ENCODE measurements at regions not wholly inside any gene's neighbourhood (a gene's known extent, or its start where the extent isn't known, plus 50 kb on each side); places are given as distances from the start of the nearest gene placed in this dataset.

GRCh38 chr19:27392027-27392632, 1820.8 kb downstream of the UQCRFS1 start:
- WGBS (ENCODE audit: insufficient coverage, insufficient replicate concordance, low lambda C conversion rate, missing lambda C conversion rate), result 24% methylated on average over 5 of the region's 5 CpGs
- Histone ChIP-seq H3K79me2 (ENCODE audit: control insufficient read depth, insufficient read depth, low read length) (no peaks in the 10 kb centered on the region), H4K20me1 (ENCODE audit: control insufficient read depth, insufficient read depth) (no peaks in the 10 kb centered on the region), H2AFZ (ENCODE audit: control insufficient read depth, low read depth, low read length) (no peak overlapping the region), H3K4me2 (ENCODE audit: control insufficient read depth, insufficient read depth) (no peak overlapping the region), H3K9ac (ENCODE audit: control insufficient read depth, insufficient read depth, low read length) (no peak overlapping the region), H3K9me3 (replicated peaks; ENCODE audit: control insufficient read depth, insufficient read depth, low read length) (no peaks in the 10 kb centered on the region), H3K4me3 (no peak overlapping the region), H3K36me3 (ENCODE audit: control insufficient read depth in 2 of 2, insufficient read depth in 2 of 2, low read length in 1 of 2) (no peaks in the 10 kb centered on the region), H3K27ac (ENCODE audit: control insufficient read depth, insufficient read depth) (no peak overlapping the region), H3K4me1 (ENCODE audit: control insufficient read depth, insufficient read depth, low read length) (no peaks in the 10 kb centered on the region), H3K27me3 (replicated peaks in 1 of 2; ENCODE audit: control insufficient read depth in 2 of 2, insufficient read depth in 2 of 2, low read length in 1 of 2) (no peaks in the 10 kb centered on the region)
- ChIA-PET SMC1A (ENCODE audit: uncharacterized antibody, unreplicated experiment) (no interaction called here), RAD21 (ENCODE audit: unreplicated experiment) (no interaction called here), POLR2A (no interaction called here), CTCF (no interaction called here)
- no peak for ATAC-seq
- no peak for FAIRE-seq
- no TSS peak for BruUV-seq (replicated peaks)
- intact Hi-C loops (cut with micrococcal nuclease; ENCODE audit: unreplicated experiment), result no loop called here
- no peak for DNase-seq (ENCODE audit: low read depth, low spot score)
- in situ Hi-C loops (cut with MboI), result no loop called here
- TF ChIP-seq REST (IDR thresholded peaks at IDR 0.05; ENCODE audit: low read depth, low read length) (no peak), ATF3 (IDR thresholded peaks at IDR 0.05; ENCODE audit: borderline replicate concordance, extremely low read depth, low read depth, low read length) (no peak), HCFC1 (IDR thresholded peaks at IDR 0.05; ENCODE audit: low read length) (no peak), KLF5 (IDR thresholded peaks at IDR 0.05; ENCODE audit: partially characterized antibody) (no peak), SMAD1 (IDR thresholded peaks at IDR 0.05; ENCODE audit: low read depth, partially characterized antibody) (no peak), CEBPB (IDR thresholded peaks at IDR 0.05; ENCODE audit: borderline replicate concordance in 1 of 2, low read depth in 2 of 2, low read length in 2 of 2) (no peak), USF1 (IDR thresholded peaks at IDR 0.05; ENCODE audit: borderline replicate concordance, extremely low read length, insufficient read depth, low read depth, low read length) (no peak), ZBTB4 (CRISPR knock-in tag; IDR thresholded peaks at IDR 0.05) (no peak), CEBPZ (IDR thresholded peaks at IDR 0.05; ENCODE audit: low read depth, low read length) (no peak), FOXM1 (IDR thresholded peaks at IDR 0.05; ENCODE audit: low read depth, low read length) (no peak)

Measured in GM12878 (cell line).